Activated naive CD4-positive, alpha-beta T cell treated with anti-CD3 and anti-CD28 coated beads, Interleukin-2, amount 50 U/mL, for 72 hours (primary cell): ENCODE measurements at regions not wholly inside any gene's neighbourhood (a gene's known extent, or its start where the extent isn't known, plus 50 kb on each side); places are given as distances from the start of the nearest gene placed in this dataset.

Experiments used
- ATAC-seq, 2 donors: fragments of 150-1000 bp; cut with Tn5 transposase; 2 replicates each; pipeline ENCODE4 v1.10.0; 2021; ENCODE audit warnings: mild to moderate bottlenecking in 2 of 2, moderate library complexity in 2 of 2
- DNase-seq, 2 donors: peaks; one replicate each; pipeline ENCODE4 v3.0.0; 2021 to 2022; ENCODE audit warnings: low spot score in 2 of 2
- H3K27ac Mint-ChIP-seq, 2 donors: one replicate each; pipeline ENCODE4 v1.8.0; 2022; ENCODE audit warnings: mild to moderate bottlenecking in 2 of 2, mixed read lengths in 2 of 2
- H3K36me3 Mint-ChIP-seq, 2 donors: one replicate each; pipeline ENCODE4 v1.8.0; 2022; ENCODE audit warnings: mixed read lengths in 2 of 2
- H3K9me3 Mint-ChIP-seq, 2 donors: one replicate each; pipeline ENCODE4 v1.8.0; 2022; ENCODE audit warnings: mixed read lengths in 2 of 2

DNA sequence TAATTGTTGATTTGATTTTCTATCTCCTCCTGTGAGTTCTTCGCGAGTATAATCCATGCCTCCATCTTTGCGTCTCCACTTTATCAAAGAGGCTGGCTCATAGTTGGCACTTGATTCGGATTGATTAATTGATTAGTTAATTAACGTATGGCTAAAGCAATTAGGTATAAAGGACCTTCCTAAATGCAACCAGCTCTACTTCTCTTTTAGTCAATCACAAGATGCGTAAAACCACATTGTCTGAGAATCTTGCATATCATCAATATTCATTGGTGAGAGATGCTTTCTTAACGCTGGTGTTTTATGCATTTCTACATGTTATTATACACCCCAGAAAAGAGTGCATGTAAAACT lies 56.4 kb upstream of the NR2F2 start:
- DNase-seq: no peak
- Mint-ChIP-seq H3K9me3 (peaks cover 0 to 9% of the 10 kb centered on the region in 2 donors), H3K36me3 (peaks cover 0 to 8% of the 10 kb centered on the region in 2 donors), H3K27ac (no peak overlapping the region)
- no peak for ATAC-seq

DNA sequence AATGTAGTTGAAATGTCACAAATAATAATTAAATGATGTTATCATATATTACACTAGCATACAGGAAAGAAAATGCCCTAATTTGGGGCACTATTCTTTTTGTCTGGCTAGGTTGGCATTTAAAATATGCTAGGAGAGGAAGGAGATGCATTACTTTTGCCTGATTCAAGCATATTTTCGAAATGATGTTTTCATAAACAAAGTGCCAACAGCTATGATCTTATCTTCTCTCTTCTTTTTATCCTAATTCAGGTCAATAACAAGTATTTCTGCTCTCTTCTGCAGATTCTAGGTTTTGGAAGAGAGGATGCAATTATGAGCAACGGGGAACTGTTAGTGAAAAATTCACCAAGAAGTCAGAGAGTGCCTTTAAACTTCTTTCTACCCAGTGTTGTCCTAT lies 55.8 kb upstream of the NR2F2 start:
- Mint-ChIP-seq H3K9me3 (peaks cover 0 to 9% of the 10 kb centered on the region in 2 donors), H3K27ac (no peak overlapping the region), H3K36me3 (peaks cover 0 to 8% of the 10 kb centered on the region in 2 donors)
- DNase-seq: no peak
- ATAC-seq: no peak

DNA sequence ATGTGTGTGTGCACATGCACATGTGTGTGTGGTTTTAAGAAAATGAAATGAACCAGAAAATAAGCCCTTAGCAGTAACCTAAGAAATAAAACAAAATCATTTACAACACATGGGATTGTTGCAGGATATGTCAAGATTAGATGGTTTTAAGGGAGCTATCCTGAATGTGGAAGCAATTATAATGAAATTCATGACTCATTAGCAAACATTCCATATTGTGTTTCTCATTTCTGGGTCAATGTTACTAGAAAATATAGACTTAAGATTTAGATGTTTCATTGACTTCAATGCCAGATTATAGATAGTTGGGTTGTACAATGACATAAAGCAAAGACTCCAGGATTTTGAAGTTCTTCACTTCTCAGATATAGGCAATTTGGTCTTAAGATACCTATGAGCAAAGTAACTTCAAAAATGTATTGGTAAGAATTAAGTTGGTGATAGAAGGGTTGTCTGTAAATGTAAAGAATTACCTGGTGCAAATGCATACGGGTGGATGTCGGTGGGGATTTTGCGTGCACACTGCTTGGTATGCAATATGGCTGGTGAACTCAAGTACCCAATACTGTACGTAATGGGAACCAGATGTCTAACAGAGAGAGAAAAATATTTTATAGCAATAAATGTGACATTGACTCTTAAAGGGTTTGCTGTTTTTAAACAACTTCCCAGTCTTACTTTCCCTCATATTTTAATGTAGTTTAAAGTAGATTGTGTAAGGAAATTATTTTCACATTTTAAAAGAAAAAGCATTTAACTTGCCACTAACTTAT lies 53.9 kb upstream of the NR2F2 start:
- Mint-ChIP-seq H3K36me3 (peaks cover 0 to 8% of the 10 kb centered on the region in 2 donors), H3K27ac (no peak overlapping the region), H3K9me3 (peaks cover 2 to 9% of the 10 kb centered on the region in 2 donors)

More for the DNA sequence above, 53.9 kb upstream of the NR2F2 start:
- DNase-seq (no peak), ATAC-seq (no peak)
